Endothelial cell of umbilical vein (primary cell): ENCODE measurements at regions not wholly inside any gene's neighbourhood (a gene's known extent, or its start where the extent isn't known, plus 50 kb on each side); places are given as distances from the start of the nearest gene placed in this dataset.

Experiments
- BruUV-seq: library from RNA; stranded (reverse); fragments of 400-500 nt; replicated peaks from 2 replicates; lab custom pipeline; 2021; lab: Mats Ljungman, UMichigan
- CTCF ChIA-PET: fragments of 300-600, 350-600 bp; sonication (Branson Sonifier 250); formaldehyde crosslinking; loops from one replicate; lab custom pipeline; 2021; ENCODE audit warnings: antibody characterized with exemption, inconsistent platforms; lab: Charles Lee
- POLR2A ChIA-PET: fragments of 300-600, 350-600 bp; sonication (Branson Sonifier 250); formaldehyde crosslinking; loops from one replicate; lab custom pipeline; 2021; ENCODE audit warnings: antibody characterized with exemption, inconsistent platforms; lab: Charles Lee
- DNase-seq: peaks from one replicate; pipeline ENCODE4 v3.0.0-alpha.2; 2011; ENCODE audit warnings: low read depth, low spot score
- FAIRE-seq: peaks from 2 replicates; lab custom pipeline; 2011; peaks lifted over from hg19 to GRCh38; lab: Jason Lieb, UNC
- H2AFZ ChIP-seq: 2 replicates; pipeline ENCODE4 v1.6.0; 2012; ENCODE audit warnings: low read depth, low read length, control low read depth, inconsistent platforms
- H3K27ac ChIP-seq: 2 replicates; pipeline ENCODE4 v1.5.1; 2011; ENCODE audit warnings: low read depth, mild to moderate bottlenecking, control low read depth, low read length, moderate library complexity; ENCODE audit not compliant: insufficient read depth
- H3K27me3 ChIP-seq, 2 experiments: 2 replicates each; pipeline versions ENCODE4 v1.6.0 to v1.6.1; 2011; ENCODE audit warnings: low read length in 2 of 2, mixed read lengths in 1 of 2; ENCODE audit not compliant: control insufficient read depth in 2 of 2, insufficient read depth in 2 of 2
- H3K36me3 ChIP-seq, 2 experiments: 2 replicates in 1 of 2; 3 replicates in 1 of 2; pipeline ENCODE4 v1.5.1; 2011; ENCODE audit warnings: low read length in 2 of 2, mild to moderate bottlenecking in 1 of 2, moderate library complexity in 1 of 2; ENCODE audit not compliant: control insufficient read depth in 2 of 2, insufficient read depth in 2 of 2; ENCODE audit errors: extremely low read depth in 1 of 2
- H3K4me1 ChIP-seq: 3 replicates; pipeline ENCODE4 v1.5.1; 2011; ENCODE audit warnings: mild to moderate bottlenecking, low read length; ENCODE audit not compliant: control insufficient read depth, insufficient read depth; ENCODE audit errors: extremely low read depth
- H3K4me2 ChIP-seq: 2 replicates; pipeline ENCODE4 v1.6.1; 2011; ENCODE audit warnings: low read length, control low read depth, mixed read lengths; ENCODE audit not compliant: insufficient read depth
- H3K4me3 ChIP-seq, 3 experiments: fragments of 200-600 bp in 1 of 3; sonication (generic), shearing (Covaris generic) in 1 of 3; replicated peaks in 1 of 3; 2 replicates each; pipeline ENCODE4 v1.5.1; 2011 to 2016; ENCODE audit warnings: control low read depth in 3 of 3, low read length in 3 of 3, mild to moderate bottlenecking in 2 of 3, inconsistent platforms in 1 of 3, low read depth in 1 of 3, moderate library complexity in 1 of 3; ENCODE audit not compliant: insufficient read depth in 1 of 3
- H3K79me2 ChIP-seq: 2 replicates; pipeline ENCODE4 v1.6.0; 2012; ENCODE audit warnings: low read length, inconsistent platforms; ENCODE audit not compliant: control insufficient read depth, insufficient read depth
- H3K9ac ChIP-seq: replicated peaks from 2 replicates; pipeline ENCODE3; 2011; ENCODE audit warnings: low read length, control low read depth; ENCODE audit not compliant: insufficient read depth; ENCODE audit errors: extremely low read depth
- H3K9me1 ChIP-seq: replicated peaks from 3 replicates; pipeline ENCODE4 v1.6.0; 2011; ENCODE audit warnings: mild to moderate bottlenecking, low read length; ENCODE audit not compliant: control insufficient read depth, insufficient read depth; ENCODE audit errors: extremely low read depth
- H3K9me3 ChIP-seq: replicated peaks from 2 replicates; pipeline ENCODE4 v1.5.1; 2012; ENCODE audit warnings: low read length, inconsistent platforms; ENCODE audit not compliant: control insufficient read depth, insufficient read depth
- H4K20me1 ChIP-seq: replicated peaks from 2 replicates; pipeline ENCODE3; 2011; ENCODE audit warnings: mild to moderate bottlenecking, low read length; ENCODE audit not compliant: control insufficient read depth, insufficient read depth; ENCODE audit errors: extremely low read depth
- EZH2 ChIP-seq: IDR thresholded peaks from 2 replicates; pipeline ENCODE4 v1.6.1; 2012; ENCODE audit warnings: borderline replicate concordance, low read depth, mild to moderate bottlenecking, moderate library complexity, low read length, inconsistent platforms; ENCODE audit not compliant: severe bottlenecking
- FOS ChIP-seq: IDR thresholded peaks from 2 replicates; pipeline ENCODE4 v1.6.1; 2011; ENCODE audit warnings: mild to moderate bottlenecking, low read length, moderate library complexity, borderline replicate concordance; ENCODE audit not compliant: insufficient read depth
- GATA2 ChIP-seq: IDR thresholded peaks from 2 replicates; pipeline ENCODE4 v1.7.0; 2011; ENCODE audit warnings: low read depth, mild to moderate bottlenecking, moderate library complexity, mixed read lengths, low read length; ENCODE audit not compliant: insufficient read length, insufficient read depth
- JUN ChIP-seq: IDR thresholded peaks from 2 replicates; pipeline ENCODE4 v1.6.1; 2011; ENCODE audit warnings: borderline replicate concordance, low read depth; ENCODE audit not compliant: insufficient read length, insufficient read depth
- MYC ChIP-seq: IDR thresholded peaks from one replicate; pipeline ENCODE4 v1.6.1; 2011; ENCODE audit warnings: mild to moderate bottlenecking, low read depth, low read length
- POLR2A ChIP-seq: IDR thresholded peaks from 2 replicates; pipeline ENCODE4 v1.6.1; 2012; ENCODE audit warnings: low read depth, mild to moderate bottlenecking, control low read depth, low read length
- POLR2AphosphoS5 ChIP-seq: IDR thresholded peaks from 2 replicates; pipeline ENCODE4 v1.6.1; 2012; ENCODE audit warnings: low read depth, mild to moderate bottlenecking, control low read depth, low read length, moderate library complexity; ENCODE audit not compliant: insufficient read depth
- dilution Hi-C: fragments of 300-500 bp; cut with MboI; formaldehyde crosslinking; loops from one replicate; pipeline ENCODE4 v1.15.0; 2019; ENCODE audit warnings: low sequenced_read_pairs; ENCODE audit not compliant: extremely low pct_ligation_motif_present
- intact Hi-C: fragments of 100-400 bp; cut with micrococcal nuclease; formaldehyde crosslinking; loops from one replicate; pipeline ENCODE4 v1.10.0; 2022
- TF ChIP-seq, protein P1 (sequence below): IDR thresholded peaks from 2 replicates; pipeline ENCODE4 v1.6.1; 2011; ENCODE audit not compliant: insufficient read depth, insufficient read length
- TF ChIP-seq, protein P2 (sequence below), 2 donors: IDR thresholded peaks; 1 replicate in 1 of 2; 2 replicates in 1 of 2; pipeline ENCODE4 v1.5.1; 2011; ENCODE audit warnings: low read length in 2 of 2, mild to moderate bottlenecking in 2 of 2, moderate library complexity in 2 of 2, control low read depth in 1 of 2, inconsistent platforms in 1 of 2, low read depth in 1 of 2; ENCODE audit not compliant: insufficient read depth in 1 of 2; ENCODE audit errors: extremely low read depth in 1 of 2

DNA sequence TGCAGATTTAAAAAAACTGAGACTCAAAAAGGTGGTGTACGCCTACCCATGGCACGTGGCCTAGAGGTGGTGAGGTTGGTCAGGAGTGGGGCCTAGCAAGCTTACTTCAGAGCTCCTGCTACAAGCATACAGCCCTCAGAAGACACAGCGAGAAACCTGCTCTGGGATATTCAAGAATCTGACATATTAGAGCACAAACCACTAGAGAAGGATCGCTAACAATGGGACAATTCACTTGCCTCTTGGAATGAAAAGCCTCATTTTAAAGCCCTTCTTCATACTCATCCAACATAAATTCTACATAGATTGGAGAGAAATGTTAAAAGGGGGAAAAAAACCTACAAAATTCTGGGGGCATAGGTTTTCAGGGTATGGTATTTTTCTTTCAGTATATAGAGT lies 118.0 kb upstream of the ARHGEF3 start:
- no peak for DNase-seq
- intact Hi-C loops = loop anchor here (5.0 kb wide), 2 partner anchors 42 to 217 kb away; no protein-coding TSS in a partner anchor

More for the DNA sequence above, 118.0 kb upstream of the ARHGEF3 start:
- Histone ChIP-seq H3K27me3 (no peaks in the 10 kb centered on the region), H2AFZ (no peak overlapping the region), H3K4me3 (no peak overlapping the region), H3K79me2 (no peaks in the 10 kb centered on the region), H3K9me3 (no peaks in the 10 kb centered on the region), H3K4me1 (peaks cover 55% of the 10 kb centered on the region), H3K36me3 (no peaks in the 10 kb centered on the region), H3K9me1 (no peaks in the 10 kb centered on the region), H4K20me1 (no peaks in the 10 kb centered on the region), H3K4me2 (no peak overlapping the region), H3K27ac (no peak overlapping the region), H3K9ac (no peak overlapping the region)
- ChIA-PET POLR2A (no interaction called here), CTCF (no interaction called here)
- no TSS peak for BruUV-seq
- TF ChIP-seq FOS = no peak
- TF ChIP-seq POLR2AphosphoS5 = no peak
- no peak for TF ChIP-seq POLR2A
- TF ChIP-seq, protein P1, sequence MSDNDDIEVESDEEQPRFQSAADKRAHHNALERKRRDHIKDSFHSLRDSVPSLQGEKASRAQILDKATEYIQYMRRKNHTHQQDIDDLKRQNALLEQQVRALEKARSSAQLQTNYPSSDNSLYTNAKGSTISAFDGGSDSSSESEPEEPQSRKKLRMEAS = no peak
- no peak for TF ChIP-seq GATA2
- TF ChIP-seq EZH2 = no peak
- TF ChIP-seq JUN = no peak
- TF ChIP-seq, protein P2, sequence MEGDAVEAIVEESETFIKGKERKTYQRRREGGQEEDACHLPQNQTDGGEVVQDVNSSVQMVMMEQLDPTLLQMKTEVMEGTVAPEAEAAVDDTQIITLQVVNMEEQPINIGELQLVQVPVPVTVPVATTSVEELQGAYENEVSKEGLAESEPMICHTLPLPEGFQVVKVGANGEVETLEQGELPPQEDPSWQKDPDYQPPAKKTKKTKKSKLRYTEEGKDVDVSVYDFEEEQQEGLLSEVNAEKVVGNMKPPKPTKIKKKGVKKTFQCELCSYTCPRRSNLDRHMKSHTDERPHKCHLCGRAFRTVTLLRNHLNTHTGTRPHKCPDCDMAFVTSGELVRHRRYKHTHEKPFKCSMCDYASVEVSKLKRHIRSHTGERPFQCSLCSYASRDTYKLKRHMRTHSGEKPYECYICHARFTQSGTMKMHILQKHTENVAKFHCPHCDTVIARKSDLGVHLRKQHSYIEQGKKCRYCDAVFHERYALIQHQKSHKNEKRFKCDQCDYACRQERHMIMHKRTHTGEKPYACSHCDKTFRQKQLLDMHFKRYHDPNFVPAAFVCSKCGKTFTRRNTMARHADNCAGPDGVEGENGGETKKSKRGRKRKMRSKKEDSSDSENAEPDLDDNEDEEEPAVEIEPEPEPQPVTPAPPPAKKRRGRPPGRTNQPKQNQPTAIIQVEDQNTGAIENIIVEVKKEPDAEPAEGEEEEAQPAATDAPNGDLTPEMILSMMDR (IDR thresholded peaks at IDR 0.05; ENCODE audit: extremely low read depth in 1 of 2, insufficient read depth in 1 of 2, low read depth in 1 of 2, low read length in 2 of 2) = no peak
- TF ChIP-seq MYC = no peak
- dilution Hi-C loops = no loop called here
- no peak for FAIRE-seq
